Liver (tissue), 3 donors: ENCODE measurements at regions not wholly inside any gene's neighbourhood (a gene's known extent, or its start where the extent isn't known, plus 50 kb on each side); places are given as distances from the start of the nearest gene placed in this dataset.

Experiments
- RXRA ChIP-seq, 2 donors: IDR thresholded peaks; 2 replicates each; pipeline ENCODE4 v1.6.1; 2017 to 2018; ENCODE audit warnings: antibody characterized with exemption in 2 of 2, mild to moderate bottlenecking in 1 of 2
- TF ChIP-seq, protein P1 (sequence below): fragments of 150-350 bp; IDR thresholded peaks from 2 replicates; pipeline ENCODE4 v1.5.1; 2017; ENCODE audit warnings: improper control_type of control experiment, low read depth, low read length; ENCODE audit not compliant: missing input control
- donor health status: healthy.
- donor health status: healthy.

- TF ChIP-seq, protein P1, sequence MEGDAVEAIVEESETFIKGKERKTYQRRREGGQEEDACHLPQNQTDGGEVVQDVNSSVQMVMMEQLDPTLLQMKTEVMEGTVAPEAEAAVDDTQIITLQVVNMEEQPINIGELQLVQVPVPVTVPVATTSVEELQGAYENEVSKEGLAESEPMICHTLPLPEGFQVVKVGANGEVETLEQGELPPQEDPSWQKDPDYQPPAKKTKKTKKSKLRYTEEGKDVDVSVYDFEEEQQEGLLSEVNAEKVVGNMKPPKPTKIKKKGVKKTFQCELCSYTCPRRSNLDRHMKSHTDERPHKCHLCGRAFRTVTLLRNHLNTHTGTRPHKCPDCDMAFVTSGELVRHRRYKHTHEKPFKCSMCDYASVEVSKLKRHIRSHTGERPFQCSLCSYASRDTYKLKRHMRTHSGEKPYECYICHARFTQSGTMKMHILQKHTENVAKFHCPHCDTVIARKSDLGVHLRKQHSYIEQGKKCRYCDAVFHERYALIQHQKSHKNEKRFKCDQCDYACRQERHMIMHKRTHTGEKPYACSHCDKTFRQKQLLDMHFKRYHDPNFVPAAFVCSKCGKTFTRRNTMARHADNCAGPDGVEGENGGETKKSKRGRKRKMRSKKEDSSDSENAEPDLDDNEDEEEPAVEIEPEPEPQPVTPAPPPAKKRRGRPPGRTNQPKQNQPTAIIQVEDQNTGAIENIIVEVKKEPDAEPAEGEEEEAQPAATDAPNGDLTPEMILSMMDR = no peak
- no peak for TF ChIP-seq RXRA (IDR thresholded peaks at IDR 0.05)
Measured at GRCh38 chr3:117885011-117885441, 1149.6 kb downstream of the IGSF11 start.
